HEK293 (cell line): ENCODE measurements at regions not wholly inside any gene's neighbourhood (a gene's known extent, or its start where the extent isn't known, plus 50 kb on each side); places are given as distances from the start of the nearest gene placed in this dataset.

ENCODE experiments used
- CTCF ChIA-PET: fragments of 350-600 bp; formaldehyde crosslinking; extraction: SDS; loops from one replicate; lab custom pipeline; 2021; ENCODE audit warnings: antibody characterized with exemption; lab: Yijun Ruan, JAX
- POLR2A ChIA-PET: fragments of 300-600 bp; formaldehyde crosslinking; extraction: SDS; loops from one replicate; lab custom pipeline; 2020; ENCODE audit warnings: antibody characterized with exemption, inconsistent platforms; lab: Yijun Ruan, JAX
- H3K27ac ChIP-seq: fragments of 200-500 bp; sonication (Bioruptor generic); 2 replicates; pipeline ENCODE4 v1.5.1; 2014; ENCODE audit warnings: low read depth, low read length, control low read depth, inconsistent platforms; ENCODE audit errors: extremely low read depth
- H3K36me3 ChIP-seq, 2 experiments: fragments of 200-500 bp in 1 of 2; sonication (Bioruptor generic) in 1 of 2; 1 replicate in 1 of 2; 2 replicates in 1 of 2; pipeline ENCODE4 v1.5.1; 2014 to 2017; ENCODE audit warnings: inconsistent platforms in 2 of 2, low read length in 2 of 2; ENCODE audit not compliant: control insufficient read depth in 2 of 2, insufficient read depth in 1 of 2
- H3K4me1 ChIP-seq: fragments of 200-500 bp; sonication (Bioruptor generic); 2 replicates; pipeline ENCODE4 v1.5.1; 2014; ENCODE audit warnings: mild to moderate bottlenecking, low read length, inconsistent platforms; ENCODE audit not compliant: control insufficient read depth, insufficient read depth
- H3K4me3 ChIP-seq: 2 replicates; pipeline ENCODE4 v1.5.1; 2011; ENCODE audit warnings: low read depth, mild to moderate bottlenecking, control low read depth, low read length, moderate library complexity
- H3K9me3 ChIP-seq: fragments of 200-500 bp; sonication (Bioruptor generic); 2 replicates; pipeline ENCODE4 v1.5.1; 2014; ENCODE audit warnings: low read depth, low read length, inconsistent platforms; ENCODE audit not compliant: control insufficient read depth, insufficient read depth
- BCL6B ChIP-seq: fragments of 450-650 bp; formaldehyde crosslinking; IDR thresholded peaks from 2 replicates; pipeline ENCODE4 v1.5.1; 2017; ENCODE audit warnings: missing biosample characterization, missing genetic modification characterization
- CTCF ChIP-seq: fragments of 450-650 bp; formaldehyde crosslinking; IDR thresholded peaks from 2 replicates; pipeline ENCODE4 v1.5.1; 2016; ENCODE audit warnings: missing biosample characterization, missing genetic modification characterization
- EGR2 ChIP-seq: fragments of 450-650 bp; formaldehyde crosslinking; IDR thresholded peaks from 2 replicates; pipeline ENCODE4 v1.5.1; 2016; ENCODE audit warnings: low read depth, missing biosample characterization, missing genetic modification characterization
- IKZF3 ChIP-seq: fragments of 450-650 bp; IDR thresholded peaks from 2 replicates; pipeline ENCODE4 v1.5.0; 2018; ENCODE audit warnings: missing biosample characterization, mild to moderate bottlenecking, missing genetic modification characterization, moderate library complexity
- KLF10 ChIP-seq: fragments of 450-650 bp; IDR thresholded peaks from 2 replicates; pipeline ENCODE4 v1.5.1; 2018; ENCODE audit warnings: missing biosample characterization, mild to moderate bottlenecking, missing genetic modification characterization
- KLF7 ChIP-seq: fragments of 450-650 bp; formaldehyde crosslinking; IDR thresholded peaks from 2 replicates; pipeline ENCODE4 v1.5.1; 2016; ENCODE audit warnings: missing biosample characterization, missing genetic modification characterization, borderline replicate concordance
- PRDM1 ChIP-seq: fragments of 450-650 bp; formaldehyde crosslinking; IDR thresholded peaks from 2 replicates; pipeline ENCODE4; 2016; ENCODE audit warnings: missing biosample characterization, missing genetic modification characterization
- PRDM4 ChIP-seq: fragments of 450-650 bp; formaldehyde crosslinking; IDR thresholded peaks from 2 replicates; pipeline ENCODE4 v1.5.1; 2017; ENCODE audit warnings: missing biosample characterization, missing genetic modification characterization
- SP2 ChIP-seq: fragments of 450-650 bp; formaldehyde crosslinking; IDR thresholded peaks from 2 replicates; pipeline ENCODE4 v1.5.1; 2016; ENCODE audit warnings: missing biosample characterization, missing genetic modification characterization
- ZBTB26 ChIP-seq: fragments of 450-650 bp; formaldehyde crosslinking; optimal IDR thresholded peaks from 2 replicates; pipeline ENCODE3; 2016; ENCODE audit warnings: missing biosample characterization, mild to moderate bottlenecking, missing genetic modification characterization
- ZBTB8A ChIP-seq: fragments of 450-650 bp; formaldehyde crosslinking; IDR thresholded peaks from 2 replicates; pipeline ENCODE4 v1.5.1; 2016; ENCODE audit warnings: missing biosample characterization, missing genetic modification characterization
- ZNF133 ChIP-seq: fragments of 450-650 bp; formaldehyde crosslinking; IDR thresholded peaks from 2 replicates; pipeline ENCODE4 v1.5.1; 2016; ENCODE audit warnings: missing biosample characterization, missing genetic modification characterization
- ZNF335 ChIP-seq: fragments of 450-650 bp; formaldehyde crosslinking; conservative IDR thresholded peaks from 2 replicates; pipeline ENCODE4 v1.5.1; 2016; ENCODE audit warnings: missing biosample characterization, missing genetic modification characterization
- ZNF366 ChIP-seq: fragments of 450-650 bp; formaldehyde crosslinking; conservative IDR thresholded peaks from 2 replicates; pipeline ENCODE4 v1.5.1; 2016; ENCODE audit warnings: missing biosample characterization, missing genetic modification characterization
- ZNF37A ChIP-seq: fragments of 450-650 bp; IDR thresholded peaks from 2 replicates; pipeline ENCODE4 v1.5.1; 2018; ENCODE audit warnings: missing biosample characterization, missing genetic modification characterization
- ZNF398 ChIP-seq: fragments of 450-650 bp; formaldehyde crosslinking; IDR thresholded peaks from 2 replicates; pipeline ENCODE4 v1.5.1; 2017; ENCODE audit warnings: missing biosample characterization, missing genetic modification characterization
- ZNF416 ChIP-seq: fragments of 450-650 bp; formaldehyde crosslinking; IDR thresholded peaks from 2 replicates; pipeline ENCODE4 v1.5.1; 2016; ENCODE audit warnings: missing biosample characterization, missing genetic modification characterization
- ZNF561 ChIP-seq: fragments of 450-650 bp; IDR thresholded peaks from 2 replicates; pipeline ENCODE4 v1.5.1; 2018; ENCODE audit warnings: missing biosample characterization, missing genetic modification characterization, borderline replicate concordance
- ZNF624 ChIP-seq: fragments of 450-650 bp; formaldehyde crosslinking; IDR thresholded peaks from 2 replicates; pipeline ENCODE4 v1.5.1; 2017; ENCODE audit warnings: missing biosample characterization, missing genetic modification characterization
- ZNF629 ChIP-seq: fragments of 450-650 bp; formaldehyde crosslinking; IDR thresholded peaks from 2 replicates; pipeline ENCODE4 v1.5.1; 2017; ENCODE audit warnings: missing biosample characterization, missing genetic modification characterization

- TF ChIP-seq CTCF (tag by site-specific recombination) (no peak), ZBTB8A (tag by site-specific recombination) (no peak)
These were observed 142.9 kb downstream of the PCDH7 start (continued) for GRCh38 chr4:30863021-30863420.

- TF ChIP-seq ZNF398 (no peak), ZNF624 (tag by site-specific recombination) (no peak)
These were observed 145.5 kb downstream of the PCDH7 start for GRCh38 chr4:30865691-30866090.

GRCh38 chr4:30866346-30866745 lies 146.2 kb downstream of the PCDH7 start:
- H3K27ac ChIP-seq = no peak overlapping the region
- no peaks in the 10 kb centered on the region for H3K36me3 ChIP-seq
- CTCF ChIA-PET = interaction anchor here (0.6 kb wide), 1 partner anchor 86 kb away, joined by 3 read pairs; no protein-coding TSS in a partner anchor
- no peak overlapping the region for H3K4me3 ChIP-seq
- TF ChIP-seq ZNF629 = no peak
- TF ChIP-seq EGR2 (tag by site-specific recombination) = no peak
- no peak for TF ChIP-seq KLF7 (tag by site-specific recombination)
- TF ChIP-seq PRDM4 (tag by site-specific recombination) = no peak
- no peak for TF ChIP-seq IKZF3
- TF ChIP-seq KLF10 (tag by site-specific recombination) = no peak
- TF ChIP-seq ZNF366 (tag by site-specific recombination) = no peak
- TF ChIP-seq PRDM1 (tag by site-specific recombination) = no peak
- TF ChIP-seq SP2 (tag by site-specific recombination) = no peak
- no peak for TF ChIP-seq ZNF561 (tag by site-specific recombination)
- TF ChIP-seq ZNF335 (tag by site-specific recombination) = no peak
- no peak for TF ChIP-seq ZNF416 (tag by site-specific recombination)
- TF ChIP-seq ZNF133 (tag by site-specific recombination) = no peak
- TF ChIP-seq ZNF37A (tag by site-specific recombination) = no peak
- TF ChIP-seq BCL6B = no peak
- TF ChIP-seq ZBTB26 (tag by site-specific recombination) = no peak
- H3K9me3 ChIP-seq = no peaks in the 10 kb centered on the region
- peaks cover 3% of the 10 kb centered on the region; the same call in 1 of the 2 replicates for H3K4me1 ChIP-seq
- POLR2A ChIA-PET = interaction anchor here (1.1 kb wide), 1 partner anchor 146 kb away, joined by 3 read pairs; the partner anchor contains the start of gene PCDH7

More at GRCh38 chr4:30865691-30866090, 145.5 kb downstream of the PCDH7 start:
- Histone ChIP-seq H3K36me3 (no peaks in the 10 kb centered on the region), H3K27ac (no peak overlapping the region), H3K4me3 (no peak overlapping the region), H3K4me1 (peaks cover under 1% of the 10 kb centered on the region; the same call in 1 of the 2 replicates), H3K9me3 (no peaks in the 10 kb centered on the region)
- ChIA-PET POLR2A (interaction anchor here (1.0 to 1.1 kb wide), 2 partner anchors 146 to 147 kb away, joined by 3 read pairs; partner anchors contain the start of gene PCDH7), CTCF (interaction anchor here (0.6 kb wide), 1 partner anchor 218 kb away, joined by 4 read pairs; no protein-coding TSS in a partner anchor)
